ENCODE measurements at regions not wholly inside any gene's neighbourhood (a gene's known extent, or its start where the extent isn't known, plus 50 kb on each side); places are given as distances from the start of the nearest gene placed in this dataset.

DNA sequence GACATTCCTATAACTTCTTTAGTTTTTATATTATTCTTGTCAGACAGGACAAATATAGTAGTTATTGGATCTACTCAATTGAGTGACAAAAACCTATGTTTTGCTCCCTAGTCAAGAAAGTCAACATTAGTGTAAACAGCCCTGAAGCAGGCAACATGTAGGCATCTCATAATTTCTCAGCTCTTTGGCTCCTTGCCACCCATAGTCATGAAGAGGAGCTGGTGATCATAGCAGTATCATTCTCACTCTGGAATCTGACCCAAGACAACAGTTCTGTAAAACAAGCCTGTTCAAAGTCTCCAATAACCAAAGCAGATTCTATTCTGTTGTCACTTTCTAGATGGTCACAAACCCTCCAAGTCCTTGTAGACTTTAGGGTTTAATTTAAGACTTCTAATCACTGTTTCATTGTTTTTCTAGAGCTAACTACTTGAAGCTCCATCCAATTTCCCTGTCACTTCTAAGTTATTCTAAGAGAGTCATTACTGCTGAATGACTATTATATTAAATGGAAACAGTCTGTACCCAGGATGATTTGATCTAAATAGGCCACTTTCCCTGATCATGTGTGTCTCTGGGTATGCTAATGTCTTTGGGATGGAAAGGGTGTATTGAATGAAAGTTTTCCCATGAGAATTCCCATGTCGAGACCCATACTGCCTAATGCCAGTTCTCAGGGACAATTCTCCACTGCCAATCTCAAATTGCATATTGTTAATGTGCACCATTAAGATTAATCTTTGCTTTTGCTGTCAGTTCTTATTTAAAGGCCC is 533.3 kb downstream of the ACTL7B start:
- DNase-seq, result no peak

DNA sequence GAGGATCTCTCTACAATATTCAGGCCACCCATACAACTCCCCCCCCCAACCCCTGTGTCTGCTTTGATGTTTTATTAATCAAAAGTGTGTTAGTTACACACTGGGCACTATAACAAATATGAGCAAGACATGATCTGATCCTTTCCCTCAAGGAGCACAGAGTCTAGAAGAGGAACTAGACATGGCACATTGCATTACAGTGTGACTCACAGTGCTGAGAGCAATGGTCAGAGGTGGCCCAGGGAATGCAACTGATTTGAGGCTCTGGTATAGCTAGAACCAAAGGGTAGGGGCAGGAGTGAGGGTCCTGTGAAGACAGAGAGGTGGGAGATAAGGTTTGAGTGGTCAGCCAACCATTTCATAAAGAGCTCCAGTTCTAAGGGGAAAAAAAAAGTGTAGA is 539.2 kb downstream of the ACTL7B start:
- DNase-seq, result no peak

DNA sequence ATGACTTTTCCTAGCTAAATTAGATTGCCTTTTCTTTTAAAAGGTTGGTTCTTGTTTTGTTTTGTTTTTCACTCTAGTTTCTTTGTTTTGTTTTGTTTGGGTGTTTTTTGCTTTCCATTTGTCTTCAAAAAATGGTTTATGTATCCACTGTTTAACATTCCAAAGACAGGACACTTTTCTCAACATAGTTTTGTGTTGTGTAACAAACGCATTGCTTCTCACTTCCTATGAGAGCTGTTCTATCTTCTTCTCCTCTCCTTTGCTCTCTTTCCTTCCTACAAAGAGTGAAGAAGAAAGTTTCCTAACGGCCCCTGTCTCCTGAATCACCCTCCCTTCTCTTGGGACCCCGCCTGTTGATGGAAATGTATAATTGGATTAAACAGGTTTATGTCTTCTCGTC is 539.7 kb downstream of the ACTL7B start:
- no peak for DNase-seq

DNA sequence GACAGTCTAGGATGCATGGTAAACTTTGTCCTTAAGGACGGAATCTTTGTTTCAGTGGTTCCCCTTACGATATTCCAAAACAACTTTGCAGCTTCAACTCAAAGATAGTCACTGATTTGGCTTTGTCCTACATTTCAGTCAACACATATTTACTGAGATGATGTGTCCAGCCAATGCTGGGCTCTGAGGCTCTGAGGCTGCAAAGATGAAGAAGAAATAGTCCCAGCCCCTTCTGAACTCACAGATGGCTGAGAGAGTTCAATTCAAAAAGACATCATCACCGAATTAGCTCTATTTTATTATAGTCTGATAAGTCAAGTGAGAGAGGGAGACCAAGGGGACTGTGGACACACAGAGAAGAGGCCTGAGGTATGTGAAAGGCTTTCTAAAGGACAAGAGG is 544.0 kb downstream of the ACTL7B start:
- no peak for DNase-seq

DNA sequence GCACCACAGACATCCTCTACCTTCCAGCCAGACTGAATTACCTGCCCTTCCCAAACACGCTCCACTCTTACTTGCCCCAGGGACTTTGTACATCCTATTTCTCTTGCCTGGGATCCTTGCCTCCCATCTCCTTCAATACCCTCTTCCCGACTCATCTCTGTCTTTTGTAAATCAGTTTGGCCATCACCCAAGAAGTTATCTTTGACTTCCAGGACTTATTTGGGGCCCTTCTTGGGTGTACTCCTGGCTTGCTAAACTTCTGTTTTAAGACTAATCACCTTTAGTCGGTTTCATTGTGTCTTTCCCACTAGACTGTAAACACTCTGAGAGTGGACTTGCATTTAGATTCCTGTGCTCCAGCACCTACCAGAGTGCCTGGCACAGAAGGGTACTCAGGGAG is 545.6 kb downstream of the ACTL7B start:
- DNase-seq, result no peak

DNA sequence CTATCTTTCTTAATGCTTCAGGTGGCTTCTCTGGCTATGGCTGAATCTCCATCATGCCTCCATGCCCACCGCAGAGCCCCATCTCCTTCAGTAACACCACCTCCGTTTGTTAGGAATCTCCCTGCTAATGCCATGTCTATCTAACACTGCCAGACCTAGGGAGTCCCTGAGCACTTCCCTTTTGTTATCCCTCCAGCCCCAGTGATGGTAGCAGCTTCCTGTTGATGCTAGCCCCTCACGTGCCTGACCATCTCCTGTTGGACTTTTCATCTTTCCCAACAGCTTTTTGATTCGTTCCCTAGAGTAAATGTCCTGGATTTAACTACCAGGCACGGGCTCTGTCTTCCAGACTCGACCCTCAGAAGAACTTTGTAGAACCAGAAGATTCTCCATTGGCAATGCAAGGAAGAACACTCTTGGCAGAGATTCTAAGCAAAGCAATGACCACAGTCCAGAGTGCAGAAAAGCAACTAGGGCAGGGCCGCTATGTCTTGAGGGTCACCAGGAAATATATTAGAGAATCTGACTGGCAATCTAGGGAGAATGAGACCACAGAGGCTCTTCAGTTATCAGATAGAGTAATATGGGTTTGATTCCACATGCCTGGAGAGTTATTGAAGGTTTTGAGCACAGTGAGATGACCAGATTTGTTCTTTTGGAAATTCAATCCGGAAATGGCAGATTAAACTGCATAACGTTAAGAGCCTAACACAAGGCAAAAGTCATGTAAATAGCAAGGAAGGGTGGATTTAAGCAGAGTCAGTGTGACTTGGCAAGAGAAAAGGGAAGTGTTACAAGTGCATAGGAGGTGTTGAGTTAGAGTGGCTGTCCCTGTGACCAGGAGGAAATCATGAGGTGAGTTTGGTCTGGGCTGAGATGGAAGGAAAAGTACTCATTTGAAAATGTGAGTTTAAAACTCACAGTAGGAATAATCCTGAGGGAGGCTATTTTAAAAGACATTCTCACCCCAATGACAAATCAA is 555.2 kb downstream of the ACTL7B start:
- no peak for DNase-seq

DNA sequence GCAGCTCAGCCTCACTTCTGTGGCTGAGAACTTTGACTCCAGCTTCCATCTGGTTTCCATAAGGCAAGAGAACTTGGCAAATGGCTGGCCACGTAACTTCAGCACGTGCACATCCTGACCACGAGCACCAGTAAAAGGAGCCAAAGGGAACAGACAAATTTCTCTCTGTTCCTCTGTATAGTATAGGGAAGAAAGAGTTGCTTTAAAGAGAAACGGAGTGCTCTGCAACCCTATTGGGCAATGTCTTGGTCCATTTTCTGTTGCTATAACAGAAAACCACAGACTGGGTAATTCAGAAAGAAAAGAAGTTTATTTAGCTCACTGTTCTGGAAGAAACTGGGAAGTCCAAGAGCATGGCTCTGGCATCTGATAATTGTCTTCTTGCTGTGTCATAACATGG is 558.7 kb downstream of the ACTL7B start:
- DNase-seq, result no peak

DNA sequence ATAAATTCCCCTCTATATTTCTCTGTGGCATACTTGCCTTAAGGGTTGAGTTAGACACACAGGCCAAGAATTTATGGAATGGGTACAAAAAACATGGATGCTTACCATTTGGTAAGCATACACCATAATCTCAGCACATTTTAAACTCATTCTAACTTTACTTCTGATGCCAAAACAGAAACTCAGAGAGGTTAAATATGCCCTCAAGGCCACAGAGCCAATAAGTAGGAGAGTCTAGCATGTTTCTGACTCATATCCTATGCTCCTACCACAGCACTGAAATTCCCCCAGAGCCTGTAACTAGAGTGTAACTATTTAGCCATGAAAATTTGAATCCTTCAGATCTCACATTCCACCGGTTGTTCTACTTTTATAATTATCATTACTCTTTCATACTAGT is 559.7 kb downstream of the ACTL7B start:
- no peak for DNase-seq

DNA sequence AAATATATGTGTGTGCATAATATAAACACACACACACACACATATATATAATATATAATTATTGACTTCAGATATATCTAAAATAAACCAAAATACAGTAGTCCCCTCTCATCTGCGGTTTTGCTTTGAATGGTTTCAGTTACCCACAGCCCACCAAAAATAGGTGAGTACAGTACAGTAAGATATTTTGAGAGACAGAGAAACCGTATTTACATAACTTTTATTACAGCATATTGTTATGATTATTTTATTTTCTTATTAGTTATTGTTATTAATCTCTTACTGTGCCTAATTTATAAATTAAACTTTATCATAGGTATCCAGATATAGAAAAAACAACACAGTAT is 564.2 kb downstream of the ACTL7B start:
- no peak for DNase-seq

DNA sequence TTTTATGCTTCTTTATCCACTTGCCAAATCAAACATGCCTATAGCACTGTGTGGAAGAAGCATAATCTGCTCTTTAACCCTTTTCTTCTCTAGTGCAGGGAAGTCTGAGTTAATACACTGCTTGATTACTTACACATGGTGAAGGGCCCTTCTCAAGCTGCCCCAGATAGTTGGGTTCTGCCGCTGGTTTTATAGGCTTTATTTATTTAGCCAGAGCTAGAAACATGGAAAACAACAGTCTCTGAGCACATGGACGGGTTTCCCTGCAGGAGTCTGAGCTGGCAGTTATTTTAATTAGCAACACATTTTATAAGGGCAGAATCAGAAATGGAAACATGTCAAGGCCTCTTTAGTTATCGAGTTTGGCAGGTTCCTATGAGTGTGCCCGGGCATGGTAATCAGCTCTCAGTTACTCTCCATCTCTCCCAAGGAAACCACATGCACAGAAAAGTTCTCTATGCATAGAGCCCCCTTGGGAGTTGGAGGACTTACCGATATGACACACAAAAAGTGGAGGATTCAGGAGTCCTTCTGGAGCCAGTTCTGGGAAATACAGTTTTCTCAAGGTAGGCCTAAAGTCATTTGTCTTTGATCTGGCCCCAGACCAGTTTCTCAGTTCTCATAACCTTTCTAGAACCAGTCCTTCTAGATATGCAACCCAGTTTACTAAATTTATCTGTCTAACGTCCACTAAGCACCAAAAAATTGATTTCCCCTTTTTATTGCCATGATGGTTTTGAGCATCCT is 564.8 kb downstream of the ACTL7B start:
- no peak for DNase-seq

DNA sequence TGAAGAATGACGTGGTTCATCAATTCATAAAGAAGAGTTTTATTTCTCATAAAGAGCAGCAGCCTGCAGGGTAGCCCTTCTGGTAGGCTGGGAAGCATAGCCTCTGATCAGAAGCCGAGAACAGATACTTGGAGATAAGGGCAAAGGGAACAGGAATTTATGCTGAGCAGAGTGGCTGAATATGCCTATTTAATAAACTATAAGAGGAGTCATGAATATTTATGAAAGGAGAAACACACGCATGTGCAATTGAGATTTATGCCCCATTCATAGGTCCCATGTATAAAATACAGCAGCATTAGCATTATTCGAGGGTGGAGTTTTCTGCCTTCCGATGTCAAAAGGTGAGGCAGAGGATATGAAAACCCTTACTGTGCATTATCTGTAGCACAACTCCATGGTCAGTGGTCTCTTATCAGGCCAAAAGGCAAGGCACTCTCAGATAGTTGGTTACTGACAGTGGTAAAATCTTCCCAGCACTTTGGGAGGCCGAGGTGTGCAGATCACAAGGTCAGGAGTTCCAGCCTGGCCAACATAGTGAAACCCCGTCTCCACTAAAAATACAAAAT is 569.1 kb downstream of the ACTL7B start:
- DNase-seq, result no peak

DNA sequence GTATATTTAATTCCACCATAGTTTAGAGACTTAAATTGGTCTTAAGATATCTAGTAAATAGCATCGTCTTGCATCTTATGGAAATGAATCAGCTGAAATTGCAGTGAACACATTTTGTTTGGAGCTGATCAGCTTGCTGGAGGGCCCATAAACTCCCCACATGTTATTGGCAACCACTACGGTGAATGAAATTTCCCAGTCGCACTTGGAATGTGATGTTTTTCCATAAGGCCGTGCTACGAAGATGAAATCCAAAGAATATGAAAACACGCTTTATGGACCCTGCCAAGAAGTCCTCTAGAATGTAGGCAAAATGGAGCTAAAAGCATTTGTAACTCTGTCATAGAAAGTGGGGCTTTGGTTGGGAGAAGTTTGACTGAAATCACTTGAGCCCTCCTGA is 572.1 kb downstream of the ACTL7B start:
- no peak for DNase-seq

DNA sequence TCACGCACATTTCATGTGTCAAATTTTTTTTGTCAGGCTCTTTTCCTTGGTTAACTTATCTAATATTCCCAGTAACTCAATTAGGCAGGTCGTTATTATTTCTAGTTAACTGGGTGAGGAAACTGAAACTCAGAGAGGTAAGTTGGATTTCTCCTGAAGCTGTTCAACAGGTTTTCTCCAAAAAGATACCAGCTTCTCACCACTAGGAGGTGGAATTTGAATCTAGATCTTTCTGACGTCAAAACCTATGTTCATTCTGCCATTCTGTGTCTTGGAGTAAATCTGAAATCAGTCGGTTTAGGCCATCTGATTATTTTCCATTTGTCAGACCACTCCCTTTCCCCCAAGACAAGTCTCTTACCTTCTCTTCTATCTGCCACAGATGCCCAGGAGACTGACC is 572.9 kb downstream of the ACTL7B start:
- DNase-seq, result no peak

DNA sequence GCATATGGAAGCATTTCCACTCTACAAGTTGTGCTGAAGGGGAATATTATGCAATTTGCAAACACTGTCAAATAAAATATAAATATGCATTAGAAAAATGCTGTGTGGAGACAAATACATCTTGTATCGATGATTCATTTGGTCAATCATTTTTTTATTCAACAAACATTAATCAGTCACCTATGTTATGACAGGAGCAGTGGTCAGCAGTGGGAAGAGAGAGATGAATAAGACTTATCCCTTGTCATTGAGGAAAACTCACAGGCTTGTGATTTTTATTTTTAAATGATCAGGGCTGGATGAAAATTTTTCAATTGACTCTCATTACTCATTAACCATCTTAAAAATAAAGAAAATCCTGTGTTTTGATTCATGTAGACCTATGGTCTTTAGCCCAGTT is 574.1 kb downstream of the ACTL7B start:
- DNase-seq, result no peak

DNA sequence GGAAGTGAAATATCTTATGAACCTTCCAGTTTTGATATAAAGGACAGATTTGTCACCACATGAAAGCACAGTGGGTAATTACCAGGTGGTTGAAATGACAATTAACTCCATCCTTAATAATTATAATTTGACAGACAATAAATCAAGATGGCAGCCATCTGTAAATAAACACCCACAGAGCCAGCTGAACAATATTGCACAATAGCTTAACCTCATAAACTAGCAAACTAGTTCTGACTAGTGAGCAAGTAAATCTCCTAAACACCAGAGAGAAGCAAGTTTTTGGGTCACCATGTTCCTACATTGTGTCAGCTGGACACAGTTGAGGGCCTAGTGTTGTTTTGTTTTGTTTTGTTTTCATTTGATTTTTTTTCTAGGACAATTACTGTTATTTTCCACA is 577.4 kb downstream of the ACTL7B start:
- DNase-seq, result no peak

DNA sequence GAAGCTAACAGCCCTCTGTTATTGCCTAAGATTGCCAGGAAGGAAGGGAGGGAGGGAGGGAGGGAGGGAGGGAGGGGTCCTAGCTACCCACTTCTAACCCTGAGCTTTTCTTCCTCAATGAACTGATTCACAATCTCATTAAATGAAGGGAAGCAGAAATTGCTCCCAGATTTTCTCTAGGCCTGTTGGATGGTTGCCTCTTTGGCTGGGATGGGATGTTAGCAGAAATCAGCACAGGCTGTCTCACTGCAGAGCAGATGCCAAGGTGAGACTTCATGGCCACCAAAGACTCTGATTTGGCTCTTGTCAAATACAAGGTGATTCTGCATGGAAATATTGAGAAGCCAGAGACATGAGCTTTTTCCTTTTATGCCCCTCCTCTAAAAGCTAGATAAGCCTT is 578.6 kb downstream of the ACTL7B start:
- DNase-seq, result no peak

DNA sequence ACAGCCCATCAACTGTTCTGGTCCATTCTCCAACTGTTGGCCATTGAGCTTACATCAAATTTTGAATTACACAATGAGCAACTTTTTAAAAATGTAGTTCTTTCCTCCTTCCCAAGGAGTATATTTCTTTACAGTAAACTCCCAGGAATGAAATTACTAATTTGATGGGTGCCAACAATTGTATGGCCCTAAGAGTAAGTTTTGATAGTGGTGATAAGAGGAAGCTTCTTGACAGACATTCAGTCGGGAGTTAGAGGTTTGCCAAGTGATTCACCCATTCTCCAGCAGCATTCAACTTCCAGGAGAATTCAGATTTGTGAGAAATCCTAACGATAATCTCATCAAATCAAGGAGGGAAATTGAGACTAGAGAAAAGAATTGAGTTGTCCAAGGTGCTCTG is 579.9 kb downstream of the ACTL7B start:
- DNase-seq, result no peak

DNA sequence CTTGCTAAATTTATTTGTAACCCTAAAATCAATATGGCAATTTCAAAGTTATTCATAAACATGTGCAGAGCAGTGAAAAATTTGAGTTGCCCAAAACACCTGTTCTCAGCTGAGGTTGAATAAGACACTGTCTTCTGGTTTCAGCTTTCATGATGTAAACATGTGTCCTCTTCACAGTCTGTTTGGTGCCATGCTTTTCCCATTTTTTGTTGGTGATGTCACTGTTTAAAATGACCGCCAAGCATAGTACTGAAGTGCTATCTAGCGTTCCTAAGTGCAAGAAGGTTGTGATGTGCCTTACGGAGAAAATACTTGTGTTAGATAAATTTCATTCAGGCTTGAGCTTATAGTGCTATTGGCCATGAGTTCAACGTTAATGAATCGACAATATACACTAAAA is 580.8 kb downstream of the ACTL7B start:
- no peak for DNase-seq

DNA sequence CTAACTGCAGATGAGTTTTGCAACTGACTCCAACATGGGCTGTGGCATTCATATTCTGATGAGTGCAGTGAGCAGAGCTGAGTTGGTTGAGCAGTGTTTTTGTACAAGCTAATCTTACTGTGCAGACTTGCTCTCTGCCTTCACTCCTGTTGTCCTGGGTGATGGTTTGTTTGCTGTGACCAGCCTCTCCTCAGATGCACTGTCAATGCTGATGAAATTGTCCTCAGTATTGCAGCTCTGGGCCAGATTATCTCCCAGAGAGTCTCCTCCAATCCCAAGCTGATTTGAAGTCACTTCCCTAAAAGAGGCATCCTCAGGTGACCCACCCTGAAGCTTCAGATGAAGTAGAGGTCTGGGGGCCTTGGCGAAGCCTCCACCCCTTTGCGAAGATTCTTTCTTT is 581.8 kb downstream of the ACTL7B start:
- DNase-seq, result no peak

DNA sequence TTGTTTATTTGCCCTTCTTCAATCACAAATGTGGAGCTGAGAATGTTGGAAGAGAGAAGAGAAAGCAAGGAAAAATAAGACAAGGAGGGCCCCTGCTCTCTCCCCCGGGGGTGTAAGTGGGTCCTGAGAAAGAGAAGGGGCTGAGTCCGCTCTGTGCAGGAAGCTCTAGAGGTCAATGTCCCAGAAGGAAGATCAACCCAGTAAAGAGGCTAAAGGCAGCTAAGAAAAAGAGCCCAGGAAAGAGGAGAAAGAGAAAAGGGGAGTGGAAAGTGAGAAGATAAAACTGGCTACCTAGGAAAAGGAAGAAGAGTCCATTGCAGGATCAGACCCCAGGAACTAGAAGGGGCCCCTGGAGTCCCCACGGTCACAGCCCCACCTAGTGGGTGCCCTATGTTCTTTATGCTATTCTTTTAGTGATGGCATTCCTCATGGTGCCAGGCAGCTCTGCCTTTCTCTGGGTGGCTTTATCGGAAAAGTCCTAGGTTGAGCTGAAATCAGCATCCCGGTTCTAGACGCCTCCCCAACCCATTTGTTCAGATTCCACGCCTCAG is 583.4 kb downstream of the ACTL7B start:
- no peak for DNase-seq

DNA sequence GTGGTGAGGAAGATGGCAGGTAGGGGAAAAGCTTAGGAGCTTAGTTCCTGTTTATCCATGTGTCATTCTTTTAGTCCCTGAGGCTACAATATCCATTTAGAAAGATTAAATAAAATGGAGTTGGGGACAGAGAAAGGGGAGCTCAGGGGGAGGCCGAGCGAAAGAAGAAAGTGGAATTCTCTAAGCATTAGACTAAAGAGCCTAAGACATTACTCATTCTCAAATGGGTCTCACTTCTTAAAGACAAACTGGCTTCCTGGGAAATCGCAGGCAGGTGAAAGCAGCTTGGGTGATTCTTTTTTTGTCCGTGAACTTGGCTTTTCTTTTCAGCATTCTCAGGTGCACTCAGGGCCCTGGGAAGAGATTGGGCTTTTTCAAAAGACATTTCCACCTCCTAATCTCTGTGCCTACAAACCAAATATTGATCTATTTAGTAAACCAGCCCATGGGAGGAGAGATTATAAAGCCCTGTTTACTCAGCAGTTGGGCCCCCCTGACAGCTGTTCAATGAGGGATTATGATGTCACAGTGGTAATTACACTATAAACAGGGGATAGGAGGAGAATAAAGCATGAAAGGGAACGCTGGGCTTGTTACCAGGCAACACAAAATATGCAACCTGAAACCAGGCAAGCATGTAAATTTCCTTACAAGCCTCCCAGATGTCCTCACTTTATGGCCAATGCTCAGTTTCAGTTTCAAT is 584.0 kb downstream of the ACTL7B start:
- no peak for DNase-seq

DNA sequence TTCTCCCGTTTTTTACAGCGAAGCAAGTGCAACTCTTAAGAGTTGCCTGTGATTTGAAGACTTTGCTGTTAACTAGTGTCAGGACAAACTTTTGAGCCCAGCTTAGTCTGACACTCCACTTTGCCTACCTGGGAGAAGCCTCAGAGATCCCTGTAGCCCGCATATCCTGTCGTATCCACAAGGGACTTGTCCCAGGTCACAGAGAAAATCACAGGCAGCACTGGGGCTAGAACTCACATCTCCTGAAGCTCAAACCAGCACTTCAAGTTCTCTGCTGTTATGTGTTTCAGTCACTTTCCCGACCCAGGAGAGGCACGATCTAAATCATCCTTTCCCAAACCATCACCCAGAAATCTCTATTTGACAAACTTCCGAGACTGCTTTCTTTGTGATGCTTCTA is 584.5 kb downstream of the ACTL7B start:
- no peak for DNase-seq

Measured in CD4-positive, alpha-beta T cell treated with Interleukin-21 for 1 hour (primary cell).